Spleen (tissue), 7 donors: ENCODE measurements at regions not wholly inside any gene's neighbourhood (a gene's known extent, or its start where the extent isn't known, plus 50 kb on each side); places are given as distances from the start of the nearest gene placed in this dataset.

ENCODE experiments used
- POLR2A ChIP-seq, 3 donors: fragments of 450-650 bp; IDR thresholded peaks; one replicate each; pipeline ENCODE4 v1.5.1; 2017; ENCODE audit warnings: antibody characterized with exemption in 3 of 3, mild to moderate bottlenecking in 1 of 3
- TF ChIP-seq, protein P1 (sequence below), 11 experiments: fragments of 200-600 bp in 7 of 11; fragments of 450-650 bp in 4 of 11; sonication (generic) in 4 of 11; IDR thresholded peaks in 8 of 11; conservative IDR thresholded peaks in 3 of 11; 1 replicate in 7 of 11; 2 replicates in 4 of 11; pipeline versions ENCODE4 v1.4.0 to v1.8.0; 2016 to 2021; ENCODE audit warnings: antibody characterized with exemption in 11 of 11, inconsistent platforms in 4 of 11, mild to moderate bottlenecking in 1 of 11
- donor health status: DM: no; HTN: no; CAD: no; lungs with moderate emphysema.
- donor health status: DM: no; HTN: no; CAD: no.
- donor health status: DM: no; HTN: no; CAD: no.

DNA sequence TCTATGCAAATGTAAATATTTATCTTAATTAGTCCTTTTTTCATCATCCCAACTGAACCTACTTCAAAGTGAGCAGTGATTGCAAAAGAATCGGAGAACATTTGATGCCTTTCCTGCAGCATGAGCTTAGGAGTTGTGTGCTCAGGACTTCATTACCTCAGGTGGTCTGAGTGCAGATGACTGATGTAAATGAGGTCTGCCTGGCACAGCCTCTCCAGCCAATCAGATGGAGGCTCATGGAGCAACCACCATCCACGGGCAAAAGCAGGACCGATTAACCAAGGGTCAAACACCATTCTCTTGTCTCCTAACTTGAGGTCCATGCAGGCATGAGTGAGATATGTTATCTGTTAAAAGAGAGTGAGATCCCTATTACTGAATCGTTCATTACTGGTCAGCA is 165.7 kb upstream of the CARMIL1 start:
- TF ChIP-seq, protein P1, sequence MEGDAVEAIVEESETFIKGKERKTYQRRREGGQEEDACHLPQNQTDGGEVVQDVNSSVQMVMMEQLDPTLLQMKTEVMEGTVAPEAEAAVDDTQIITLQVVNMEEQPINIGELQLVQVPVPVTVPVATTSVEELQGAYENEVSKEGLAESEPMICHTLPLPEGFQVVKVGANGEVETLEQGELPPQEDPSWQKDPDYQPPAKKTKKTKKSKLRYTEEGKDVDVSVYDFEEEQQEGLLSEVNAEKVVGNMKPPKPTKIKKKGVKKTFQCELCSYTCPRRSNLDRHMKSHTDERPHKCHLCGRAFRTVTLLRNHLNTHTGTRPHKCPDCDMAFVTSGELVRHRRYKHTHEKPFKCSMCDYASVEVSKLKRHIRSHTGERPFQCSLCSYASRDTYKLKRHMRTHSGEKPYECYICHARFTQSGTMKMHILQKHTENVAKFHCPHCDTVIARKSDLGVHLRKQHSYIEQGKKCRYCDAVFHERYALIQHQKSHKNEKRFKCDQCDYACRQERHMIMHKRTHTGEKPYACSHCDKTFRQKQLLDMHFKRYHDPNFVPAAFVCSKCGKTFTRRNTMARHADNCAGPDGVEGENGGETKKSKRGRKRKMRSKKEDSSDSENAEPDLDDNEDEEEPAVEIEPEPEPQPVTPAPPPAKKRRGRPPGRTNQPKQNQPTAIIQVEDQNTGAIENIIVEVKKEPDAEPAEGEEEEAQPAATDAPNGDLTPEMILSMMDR (IDR thresholded peaks at IDR 0.05 in 8 of 11, conservative IDR thresholded peaks at IDR 0.05 in 3 of 11), result no peak
- no peak for TF ChIP-seq POLR2A (IDR thresholded peaks at IDR 0.05)
